ENCODE measurements at regions not wholly inside any gene's neighbourhood (a gene's known extent, or its start where the extent isn't known, plus 50 kb on each side); places are given as distances from the start of the nearest gene placed in this dataset.
A peak's percentile ranks its signal among the peaks of the same experiment; 100 is the strongest.

DNA sequence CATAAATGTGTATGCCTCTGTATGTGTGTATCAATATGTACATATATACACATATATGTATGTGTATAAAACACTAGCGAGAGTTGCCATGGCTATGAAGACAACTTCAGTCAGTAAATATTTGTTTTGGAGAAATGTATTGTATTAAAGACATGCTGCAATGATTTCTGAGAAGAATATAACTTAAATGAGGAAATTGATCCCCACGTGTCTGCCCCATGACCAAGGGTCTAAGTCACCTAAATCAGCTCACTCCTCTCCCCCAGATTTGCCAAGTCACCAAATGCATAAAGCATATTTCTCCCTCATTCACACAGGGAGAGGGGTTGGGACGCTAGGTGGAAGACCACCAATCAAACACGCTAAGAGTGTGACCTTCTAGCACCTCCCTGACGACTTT, 58.3 kb upstream of the LYST start:
- DNase-seq (ENCODE audit: low spot score), result no peak

DNA sequence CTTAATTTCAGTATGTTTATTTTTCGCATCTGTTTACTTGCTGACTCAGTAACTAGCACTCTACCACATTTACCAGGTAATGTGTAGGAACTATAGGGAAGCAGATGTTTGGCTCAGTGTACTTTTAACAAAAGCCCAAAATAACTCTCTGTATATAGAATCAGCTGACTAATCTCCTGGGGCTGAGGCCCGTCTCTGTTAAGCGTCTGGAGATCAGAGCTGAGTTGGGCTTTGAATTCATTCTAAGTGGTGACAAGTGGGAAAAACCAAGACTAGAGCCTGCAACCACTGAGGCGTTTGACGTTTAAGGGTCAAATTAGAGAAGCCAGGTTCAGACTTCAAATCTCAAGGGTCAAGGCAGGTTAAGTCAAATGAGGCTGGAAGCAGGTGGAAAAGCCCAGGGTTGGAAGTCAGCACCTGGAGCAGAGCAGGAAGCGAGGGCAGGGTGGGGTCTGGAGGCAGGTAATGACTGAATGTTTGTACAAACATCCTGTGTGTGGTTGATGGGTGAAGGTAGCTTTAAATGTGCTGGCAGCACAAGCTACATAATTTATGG, 56.8 kb upstream of the LYST start:
- no peak for DNase-seq (ENCODE audit: low spot score)

DNA sequence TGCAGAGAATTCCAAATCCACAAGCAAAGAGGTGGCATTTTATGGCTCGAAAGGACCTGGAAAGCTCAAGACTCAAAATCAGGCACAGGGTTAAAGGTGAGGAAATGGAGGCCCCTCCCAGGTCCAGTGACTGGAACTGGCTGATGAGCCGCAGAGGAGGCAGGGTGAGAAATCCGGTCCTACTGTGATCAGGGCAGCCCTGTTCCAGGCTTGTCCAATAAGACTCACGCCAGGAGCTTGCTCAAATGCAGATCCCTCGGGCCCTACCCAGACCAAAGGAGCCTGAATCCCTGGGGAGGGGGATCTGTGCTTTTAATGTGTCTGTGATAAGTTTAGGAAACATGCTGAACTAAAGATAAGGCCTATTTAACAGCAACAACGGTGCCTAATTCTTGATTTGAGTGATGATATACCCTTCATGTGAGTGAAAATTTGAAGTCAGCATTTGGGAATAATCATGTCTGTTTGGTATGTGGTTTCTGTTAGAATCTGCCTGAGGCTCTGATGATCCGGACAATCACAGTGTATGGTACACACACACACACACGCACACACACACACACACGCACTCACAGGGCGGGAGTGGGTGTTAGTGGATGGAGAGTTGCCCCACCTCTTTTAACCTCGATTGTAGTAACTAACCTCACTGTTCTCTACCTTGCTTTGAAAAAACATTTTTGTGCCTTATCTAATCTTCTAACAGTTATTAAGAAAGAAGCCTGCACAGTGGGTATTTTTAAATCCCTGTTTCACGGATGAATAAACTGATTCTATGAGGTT, 54.1 kb upstream of the LYST start:
- DNase-seq (ENCODE audit: low spot score), result no peak

DNA sequence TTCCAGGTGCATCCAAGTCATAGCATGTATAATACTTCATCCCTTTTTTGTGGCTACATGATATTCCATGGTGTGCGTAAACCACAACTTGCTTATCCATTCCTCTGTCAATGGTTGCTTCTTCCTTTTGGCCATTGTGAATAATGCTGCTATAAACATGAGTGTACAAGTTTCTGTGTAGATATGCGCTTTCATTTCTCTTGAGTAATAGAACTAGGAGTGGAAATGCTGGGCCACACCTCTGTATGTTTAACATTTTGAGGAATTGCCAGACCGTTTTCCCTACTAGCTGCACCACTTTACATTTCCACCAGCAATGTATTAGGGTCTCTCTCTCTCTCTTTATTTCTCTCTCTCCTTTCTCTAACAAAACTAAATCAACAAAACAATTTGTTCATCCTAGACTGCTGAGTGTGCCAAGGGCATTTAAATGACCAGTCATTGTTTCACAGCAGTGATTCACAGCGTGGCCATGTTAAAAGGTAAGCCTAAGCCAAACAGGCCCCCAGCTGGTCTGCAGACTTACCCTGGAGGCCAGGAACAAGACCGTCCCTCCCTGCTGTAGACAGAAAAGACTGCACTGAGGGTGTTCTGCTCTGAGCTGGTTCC, 53.2 kb upstream of the LYST start:
- DNase-seq (ENCODE audit: low spot score), result no peak

- peak; percentile 38 for DNase-seq (ENCODE audit: low spot score)
These were observed 52.6 kb upstream of the LYST start for GRCh38 chr1:235919127-235919832.

DNA sequence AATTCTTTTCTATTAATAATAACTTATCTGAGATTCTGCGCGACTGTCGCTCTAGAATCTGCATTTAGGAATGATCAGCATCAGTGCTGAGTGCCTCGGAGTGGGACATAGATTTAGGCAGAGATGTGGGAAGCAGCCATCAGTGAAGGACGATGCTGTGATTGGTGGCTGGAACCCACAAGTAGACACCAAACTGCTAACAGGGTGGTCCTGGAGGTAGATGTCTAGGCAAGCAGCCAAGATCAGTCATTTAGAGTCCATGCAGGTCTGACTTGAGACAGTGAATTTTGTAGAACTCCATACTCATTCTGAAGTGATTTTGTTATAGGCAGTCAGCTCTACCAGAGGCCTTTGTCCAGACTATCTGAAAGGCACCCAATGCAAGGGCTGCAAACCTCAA, 51.8 kb upstream of the LYST start:
- no peak for DNase-seq (ENCODE audit: low spot score)

- no peak for DNase-seq (ENCODE audit: low spot score)
These were observed 51.3 kb upstream of the LYST start for GRCh38 chr1:235918032-235918431.

- DNase-seq (ENCODE audit: low spot score), result peak; percentile 58
These were observed 50.6 kb upstream of the LYST start for GRCh38 chr1:235917267-235917811.

All from globus pallidus (tissue), 1 donor.